ENCODE measurements at regions not wholly inside any gene's neighbourhood (a gene's known extent, or its start where the extent isn't known, plus 50 kb on each side); places are given as distances from the start of the nearest gene placed in this dataset.

DNA sequence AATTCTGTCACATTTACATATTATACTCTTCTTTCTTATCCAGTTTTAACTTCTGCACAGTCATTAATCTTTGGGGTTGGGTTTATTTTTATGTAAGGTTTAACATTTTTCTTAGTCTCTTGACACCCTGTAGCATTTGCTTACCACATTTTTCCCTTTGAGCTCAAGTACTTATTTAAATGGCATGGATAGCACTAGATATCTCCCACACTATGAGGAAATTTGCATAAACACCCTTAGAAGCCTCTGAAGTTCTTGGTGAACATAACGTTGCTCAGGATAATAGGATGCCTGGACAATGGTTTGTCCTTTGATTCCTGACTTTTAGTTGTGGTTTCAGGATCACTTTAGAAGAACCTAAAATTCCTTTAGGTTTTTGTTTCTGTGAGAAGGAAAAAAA, 338.9 kb downstream of the PCDH17 start:
- Histone ChIP-seq H3K36me3 (ENCODE audit: control insufficient read depth, insufficient read depth, low read length) (no peaks in the 10 kb centered on the region), H3K27me3 (ENCODE audit: control insufficient read depth, insufficient read depth, low read length) (no peaks in the 10 kb centered on the region), H3K27ac (ENCODE audit: low read depth, low read length) (no peak overlapping the region), H3K9me3 (ENCODE audit: control insufficient read depth, insufficient read depth, low read depth, low read length) (peaks cover 21% of the 10 kb centered on the region), H3K9ac (ENCODE audit: low read length) (no peak overlapping the region), H3K4me3 (ENCODE audit: low read depth, low read length) (no peak overlapping the region), H3K4me1 (ENCODE audit: control insufficient read depth, insufficient read depth, low read length) (no peaks in the 10 kb centered on the region)

DNA sequence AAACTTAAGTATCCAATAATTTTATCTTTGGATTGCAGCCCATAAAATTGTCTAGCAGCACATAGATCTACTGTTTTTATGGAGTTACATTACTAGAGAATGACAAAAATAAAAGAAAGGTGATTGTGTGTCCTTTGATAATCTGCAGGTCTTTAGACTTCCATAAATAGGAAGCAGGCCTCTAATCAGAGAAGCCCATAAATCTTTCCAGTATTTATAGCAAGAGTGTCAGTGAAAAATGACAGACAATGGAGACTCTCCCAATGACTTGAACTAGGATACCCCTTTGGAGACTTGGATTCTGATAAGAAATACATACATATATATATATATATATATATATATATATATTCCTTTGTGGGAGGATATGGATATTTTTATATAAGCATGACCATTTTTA, 351.2 kb downstream of the PCDH17 start:
- H3K4me1 ChIP-seq (ENCODE audit: control insufficient read depth, insufficient read depth, low read length) = no peaks in the 10 kb centered on the region
- H3K4me3 ChIP-seq (ENCODE audit: low read depth, low read length) = no peak overlapping the region
- H3K36me3 ChIP-seq (ENCODE audit: control insufficient read depth, insufficient read depth, low read length) = no peaks in the 10 kb centered on the region
- H3K27ac ChIP-seq (ENCODE audit: low read depth, low read length) = no peak overlapping the region
- H3K27me3 ChIP-seq (ENCODE audit: control insufficient read depth, insufficient read depth, low read length) = no peaks in the 10 kb centered on the region
- H3K9me3 ChIP-seq (ENCODE audit: control insufficient read depth, insufficient read depth, low read depth, low read length) = 0 out of 2 replicates have a peak, but pooled peaks cover 2% of the 10 kb centered on the region
- no peak overlapping the region for H3K9ac ChIP-seq (ENCODE audit: low read length)

DNA sequence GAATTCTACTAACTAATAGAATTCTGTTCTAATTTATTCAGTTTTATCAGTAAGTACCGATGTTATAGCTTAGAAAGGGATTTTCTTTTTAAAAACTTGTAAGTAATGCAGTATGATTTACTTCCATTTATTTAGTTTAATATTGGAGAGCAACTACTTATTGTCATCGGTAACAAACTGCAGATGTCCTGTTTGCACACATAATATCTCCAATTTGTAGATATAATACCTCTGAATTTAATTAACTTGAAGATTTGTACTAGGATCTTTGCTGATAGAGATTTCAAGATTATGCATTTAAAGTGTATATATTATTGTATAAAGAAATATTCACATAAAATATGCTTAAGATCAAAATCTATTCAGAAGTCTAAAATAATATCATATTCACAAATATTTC, 356.7 kb downstream of the PCDH17 start:
- Histone ChIP-seq H3K4me3 (ENCODE audit: low read depth, low read length) (no peak overlapping the region), H3K27ac (ENCODE audit: low read depth, low read length) (no peak overlapping the region), H3K36me3 (ENCODE audit: control insufficient read depth, insufficient read depth, low read length) (no peaks in the 10 kb centered on the region), H3K9ac (ENCODE audit: low read length) (no peak overlapping the region), H3K9me3 (ENCODE audit: control insufficient read depth, insufficient read depth, low read depth, low read length) (0 out of 2 replicates have a peak, but pooled peaks cover 2% of the 10 kb centered on the region), H3K27me3 (ENCODE audit: control insufficient read depth, insufficient read depth, low read length) (no peaks in the 10 kb centered on the region), H3K4me1 (ENCODE audit: control insufficient read depth, insufficient read depth, low read length) (no peaks in the 10 kb centered on the region)

DNA sequence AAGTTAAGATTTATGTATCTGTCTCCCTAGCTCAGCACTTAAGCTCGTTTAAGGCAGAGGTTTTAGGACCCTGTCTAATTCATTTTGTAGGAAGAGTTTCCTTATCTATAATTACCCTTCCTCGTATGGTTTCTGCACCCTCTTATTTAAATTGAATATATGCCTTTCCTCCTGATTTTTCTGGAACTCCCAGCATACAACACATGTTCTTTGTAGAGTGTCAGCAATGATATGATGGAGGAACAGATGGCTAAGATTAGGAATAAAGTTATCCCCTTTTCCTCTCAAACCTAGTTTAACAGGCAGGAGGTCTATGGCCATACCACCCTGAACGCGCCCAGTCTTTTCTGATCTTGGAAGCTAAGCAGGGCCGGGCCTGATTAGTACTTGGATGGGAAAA, 359.5 kb downstream of the PCDH17 start:
- Histone ChIP-seq H3K4me3 (ENCODE audit: low read depth, low read length) (no peak overlapping the region), H3K27me3 (ENCODE audit: control insufficient read depth, insufficient read depth, low read length) (no peaks in the 10 kb centered on the region), H3K4me1 (ENCODE audit: control insufficient read depth, insufficient read depth, low read length) (no peaks in the 10 kb centered on the region), H3K36me3 (ENCODE audit: control insufficient read depth, insufficient read depth, low read length) (no peaks in the 10 kb centered on the region), H3K9ac (ENCODE audit: low read length) (no peak overlapping the region), H3K27ac (ENCODE audit: low read depth, low read length) (no peak overlapping the region), H3K9me3 (ENCODE audit: control insufficient read depth, insufficient read depth, low read depth, low read length) (no peaks in the 10 kb centered on the region)

DNA sequence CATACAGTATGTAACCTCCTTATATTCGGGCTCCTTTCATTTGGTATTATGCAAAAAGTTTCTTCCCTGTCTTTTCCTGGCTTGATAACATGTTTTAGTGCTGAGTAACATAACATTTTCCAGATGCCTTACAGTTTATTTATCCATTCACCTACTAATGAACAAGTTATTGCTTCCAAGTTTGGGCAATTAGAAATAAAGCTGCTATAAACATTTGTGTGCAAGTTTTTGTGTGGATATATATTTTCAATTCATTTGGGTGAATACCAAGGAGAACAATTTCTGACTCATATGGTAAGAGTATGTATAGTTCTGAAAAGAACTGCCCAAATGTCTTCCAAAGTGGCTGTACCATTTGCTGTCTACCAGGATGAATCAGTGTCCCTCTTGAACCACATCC, 360.9 kb downstream of the PCDH17 start:
- Histone ChIP-seq H3K9me3 (ENCODE audit: control insufficient read depth, insufficient read depth, low read depth, low read length) (no peaks in the 10 kb centered on the region), H3K36me3 (ENCODE audit: control insufficient read depth, insufficient read depth, low read length) (no peaks in the 10 kb centered on the region), H3K27me3 (ENCODE audit: control insufficient read depth, insufficient read depth, low read length) (no peaks in the 10 kb centered on the region), H3K27ac (ENCODE audit: low read depth, low read length) (no peak overlapping the region), H3K4me3 (ENCODE audit: low read depth, low read length) (no peak overlapping the region), H3K4me1 (ENCODE audit: control insufficient read depth, insufficient read depth, low read length) (no peaks in the 10 kb centered on the region), H3K9ac (ENCODE audit: low read length) (no peak overlapping the region)

DNA sequence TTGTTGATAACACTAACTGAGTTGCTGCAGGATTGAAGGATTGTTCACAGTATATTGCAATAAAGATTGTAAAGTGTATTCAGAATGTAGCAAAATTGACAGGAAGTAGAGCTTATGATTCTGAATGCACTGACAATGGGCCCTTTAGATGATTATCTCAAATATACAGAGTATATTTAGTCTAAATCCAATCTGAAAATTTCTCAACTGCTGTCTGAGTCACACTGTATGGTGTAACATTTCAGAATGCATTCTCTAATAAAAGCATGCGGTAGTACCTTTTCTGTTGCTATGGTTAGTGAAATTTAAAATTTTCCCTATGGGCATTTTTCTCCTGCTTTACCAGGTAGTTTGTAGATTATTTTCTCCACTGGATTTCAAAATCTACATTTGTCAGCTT, 365.2 kb downstream of the PCDH17 start:
- Histone ChIP-seq H3K36me3 (ENCODE audit: control insufficient read depth, insufficient read depth, low read length) (no peaks in the 10 kb centered on the region), H3K4me1 (ENCODE audit: control insufficient read depth, insufficient read depth, low read length) (no peaks in the 10 kb centered on the region), H3K27me3 (ENCODE audit: control insufficient read depth, insufficient read depth, low read length) (no peaks in the 10 kb centered on the region), H3K9ac (ENCODE audit: low read length) (no peak overlapping the region), H3K9me3 (ENCODE audit: control insufficient read depth, insufficient read depth, low read depth, low read length) (no peaks in the 10 kb centered on the region), H3K4me3 (ENCODE audit: low read depth, low read length) (no peak overlapping the region), H3K27ac (ENCODE audit: low read depth, low read length) (no peak overlapping the region)

DNA sequence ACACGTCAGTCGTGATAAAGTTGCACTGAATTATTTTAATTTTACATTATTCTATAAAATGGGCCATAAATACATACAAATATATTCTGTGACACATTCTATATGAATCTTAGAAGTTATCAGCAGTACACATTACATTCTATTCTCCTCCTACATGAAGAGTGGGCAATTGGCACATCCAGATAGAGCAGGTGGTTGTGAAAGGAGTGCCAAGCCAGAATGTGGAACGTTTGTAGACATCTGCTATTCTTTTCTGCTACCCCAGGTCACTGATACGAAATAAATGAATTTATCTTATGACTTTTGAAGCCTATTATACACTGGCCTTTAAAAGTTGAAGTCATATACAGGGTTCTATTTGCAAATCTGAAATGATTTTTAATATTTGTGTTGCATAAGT, 373.2 kb downstream of the PCDH17 start:
- H3K27me3 ChIP-seq (ENCODE audit: control insufficient read depth, insufficient read depth, low read length) = no peaks in the 10 kb centered on the region
- H3K9ac ChIP-seq (ENCODE audit: low read length) = no peak overlapping the region
- no peak overlapping the region for H3K27ac ChIP-seq (ENCODE audit: low read depth, low read length)
- no peaks in the 10 kb centered on the region for H3K9me3 ChIP-seq (ENCODE audit: control insufficient read depth, insufficient read depth, low read depth, low read length)
- no peaks in the 10 kb centered on the region for H3K36me3 ChIP-seq (ENCODE audit: control insufficient read depth, insufficient read depth, low read length)
- H3K4me1 ChIP-seq (ENCODE audit: control insufficient read depth, insufficient read depth, low read length) = no peaks in the 10 kb centered on the region
- no peak overlapping the region for H3K4me3 ChIP-seq (ENCODE audit: low read depth, low read length)

DNA sequence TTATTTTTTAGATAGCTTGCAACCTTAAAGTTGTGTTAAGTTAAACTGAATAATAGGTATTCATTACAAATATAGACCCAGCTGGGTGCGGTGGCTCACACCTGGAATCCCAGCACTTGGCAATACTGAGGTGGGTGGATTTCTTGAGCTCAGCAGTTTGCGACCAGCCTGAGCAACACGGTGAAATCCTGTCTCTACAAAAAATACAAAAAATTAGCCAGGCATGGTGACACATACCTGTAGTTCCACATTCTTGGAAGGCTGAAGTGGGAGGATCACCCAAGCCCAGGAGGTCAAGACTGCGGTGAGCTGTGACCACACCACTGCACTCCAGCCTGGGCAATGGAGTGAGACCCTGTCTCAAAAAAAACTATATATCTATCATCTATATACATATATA, 386.5 kb downstream of the PCDH17 start:
- Histone ChIP-seq H3K27ac (ENCODE audit: low read depth, low read length) (no peak overlapping the region), H3K27me3 (ENCODE audit: control insufficient read depth, insufficient read depth, low read length) (no peaks in the 10 kb centered on the region), H3K36me3 (ENCODE audit: control insufficient read depth, insufficient read depth, low read length) (no peaks in the 10 kb centered on the region), H3K4me3 (ENCODE audit: low read depth, low read length) (no peak overlapping the region), H3K9ac (ENCODE audit: low read length) (no peak overlapping the region), H3K9me3 (ENCODE audit: control insufficient read depth, insufficient read depth, low read depth, low read length) (no peaks in the 10 kb centered on the region), H3K4me1 (ENCODE audit: control insufficient read depth, insufficient read depth, low read length) (no peaks in the 10 kb centered on the region)

DNA sequence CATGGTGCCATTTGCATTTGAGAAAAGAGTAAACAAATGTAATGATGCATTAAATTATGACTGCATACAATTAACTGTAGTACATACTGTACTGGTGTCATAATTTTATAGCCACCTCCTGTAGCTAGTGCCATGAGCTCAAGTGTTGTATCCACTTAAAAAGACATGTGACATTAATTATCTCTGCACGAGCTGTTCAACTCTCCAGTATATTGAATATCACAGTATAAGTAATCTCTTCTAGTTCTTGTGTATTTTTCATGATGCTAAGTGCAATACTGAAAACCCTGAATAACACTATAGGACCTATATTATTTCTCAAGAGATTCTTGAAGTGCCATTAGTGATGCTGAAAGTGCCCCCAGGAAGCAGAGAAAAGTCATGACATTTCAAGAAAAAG, 387.3 kb downstream of the PCDH17 start:
- Histone ChIP-seq H3K9me3 (ENCODE audit: control insufficient read depth, insufficient read depth, low read depth, low read length) (no peaks in the 10 kb centered on the region), H3K27ac (ENCODE audit: low read depth, low read length) (no peak overlapping the region), H3K27me3 (ENCODE audit: control insufficient read depth, insufficient read depth, low read length) (no peaks in the 10 kb centered on the region), H3K9ac (ENCODE audit: low read length) (no peak overlapping the region), H3K4me1 (ENCODE audit: control insufficient read depth, insufficient read depth, low read length) (no peaks in the 10 kb centered on the region), H3K4me3 (ENCODE audit: low read depth, low read length) (no peak overlapping the region), H3K36me3 (ENCODE audit: control insufficient read depth, insufficient read depth, low read length) (no peaks in the 10 kb centered on the region)

DNA sequence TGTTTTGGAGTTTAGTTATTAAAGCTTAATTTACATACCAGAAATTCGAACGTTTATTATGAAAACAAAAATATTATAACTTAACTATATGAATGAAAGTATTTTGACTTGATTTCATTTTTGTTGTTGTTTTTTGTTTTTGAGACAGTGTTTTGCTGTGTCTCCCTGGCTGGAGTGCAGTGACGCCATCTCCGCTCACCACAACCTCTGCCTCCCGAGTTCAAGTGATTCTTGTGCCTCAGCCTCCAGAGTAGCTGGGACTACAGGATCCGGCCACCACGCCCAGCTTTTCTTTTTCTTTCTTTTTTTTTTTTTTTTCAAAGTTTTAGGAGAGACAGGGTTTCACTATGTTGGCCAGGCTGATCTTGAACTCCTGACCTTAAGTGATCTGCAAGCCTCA, 392.6 kb downstream of the PCDH17 start:
- no peak overlapping the region for H3K27ac ChIP-seq (ENCODE audit: low read depth, low read length)
- H3K9ac ChIP-seq (ENCODE audit: low read length) = no peak overlapping the region
- H3K4me1 ChIP-seq (ENCODE audit: control insufficient read depth, insufficient read depth, low read length) = no peaks in the 10 kb centered on the region
- H3K36me3 ChIP-seq (ENCODE audit: control insufficient read depth, insufficient read depth, low read length) = no peaks in the 10 kb centered on the region
- no peak overlapping the region for H3K4me3 ChIP-seq (ENCODE audit: low read depth, low read length)
- no peaks in the 10 kb centered on the region for H3K9me3 ChIP-seq (ENCODE audit: control insufficient read depth, insufficient read depth, low read depth, low read length)
- no peaks in the 10 kb centered on the region for H3K27me3 ChIP-seq (ENCODE audit: control insufficient read depth, insufficient read depth, low read length)

DNA sequence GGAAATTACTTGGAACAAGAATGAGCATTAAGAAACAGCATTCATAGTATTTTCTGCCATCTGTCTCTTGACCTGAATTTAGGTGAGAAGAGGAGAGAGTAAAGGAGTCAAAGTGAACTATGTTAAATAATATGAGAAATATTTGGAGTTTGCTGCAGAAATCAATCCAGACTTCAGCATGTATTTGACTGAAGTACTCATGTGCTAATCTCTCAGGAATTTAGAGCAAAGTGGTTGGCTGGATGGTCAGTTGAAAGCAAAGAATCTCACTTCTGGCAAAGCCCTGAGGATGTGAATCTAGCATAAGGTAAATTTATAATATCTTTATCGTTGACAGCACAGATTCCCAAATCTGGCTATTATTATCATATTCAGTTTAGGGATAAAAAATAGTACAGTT, 394.3 kb downstream of the PCDH17 start:
- H3K4me3 ChIP-seq (ENCODE audit: low read depth, low read length) = no peak overlapping the region
- H3K9me3 ChIP-seq (ENCODE audit: control insufficient read depth, insufficient read depth, low read depth, low read length) = no peaks in the 10 kb centered on the region

More for the DNA sequence above, 394.3 kb downstream of the PCDH17 start:
- Histone ChIP-seq H3K27ac (ENCODE audit: low read depth, low read length) (no peak overlapping the region), H3K4me1 (ENCODE audit: control insufficient read depth, insufficient read depth, low read length) (no peaks in the 10 kb centered on the region), H3K9ac (ENCODE audit: low read length) (no peak overlapping the region), H3K27me3 (ENCODE audit: control insufficient read depth, insufficient read depth, low read length) (no peaks in the 10 kb centered on the region), H3K36me3 (ENCODE audit: control insufficient read depth, insufficient read depth, low read length) (no peaks in the 10 kb centered on the region)
